Vagina (tissue), 2 donors: ENCODE measurements at regions not wholly inside any gene's neighbourhood (a gene's known extent, or its start where the extent isn't known, plus 50 kb on each side); places are given as distances from the start of the nearest gene placed in this dataset.

Experiments
- CTCF ChIP-seq, 3 experiments: fragments of 450-650 bp in 2 of 3; fragments of 200-600 bp in 1 of 3; sonication (generic) in 1 of 3; IDR thresholded peaks; one replicate each; pipeline ENCODE4 v1.5.1; 2017 to 2019; ENCODE audit warnings: antibody characterized with exemption in 3 of 3, mild to moderate bottlenecking in 2 of 3, moderate library complexity in 2 of 3
- POLR2A ChIP-seq, 2 donors: fragments of 450-650 bp; IDR thresholded peaks; one replicate each; pipeline ENCODE4 v1.6.1; 2017; ENCODE audit warnings: antibody characterized with exemption in 2 of 2, mild to moderate bottlenecking in 2 of 2, moderate library complexity in 2 of 2

- TF ChIP-seq CTCF (IDR thresholded peaks at IDR 0.05), result no peak
- no peak for TF ChIP-seq POLR2A (IDR thresholded peaks at IDR 0.05)
These were observed 251.1 kb upstream of the SHH start for GRCh38 chr7:156063241-156063810.
